GM12872 (cell line): ENCODE measurements at regions not wholly inside any gene's neighbourhood (a gene's known extent, or its start where the extent isn't known, plus 50 kb on each side); places are given as distances from the start of the nearest gene placed in this dataset.

ENCODE experiments used
- CTCF ChIP-seq: IDR thresholded peaks from 3 replicates; pipeline ENCODE4 v1.5.1; 2011; ENCODE audit warnings: low read depth, mild to moderate bottlenecking, low read length, moderate library complexity; ENCODE audit not compliant: insufficient read depth

- no peak for TF ChIP-seq CTCF
Measured at GRCh38 chr5:101917166-101917565, 378.9 kb downstream of the SLCO4C1 start.

- TF ChIP-seq CTCF = no peak
Measured at GRCh38 chr5:101915554-101915953, 380.5 kb downstream of the SLCO4C1 start.

- no peak for TF ChIP-seq CTCF
Measured at GRCh38 chr5:101904736-101905135, 391.3 kb downstream of the SLCO4C1 start.

GRCh38 chr5:101897914-101898313 is 398.2 kb downstream of the SLCO4C1 start:
- no peak for TF ChIP-seq CTCF

- no peak for TF ChIP-seq CTCF
Measured at GRCh38 chr5:101894985-101895384, 401.1 kb downstream of the SLCO4C1 start.

GRCh38 chr5:101878190-101878589 is 417.9 kb downstream of the SLCO4C1 start:
- no peak for TF ChIP-seq CTCF

- TF ChIP-seq CTCF = no peak
Measured at GRCh38 chr5:101877451-101877850, 418.6 kb downstream of the SLCO4C1 start.

GRCh38 chr5:101866473-101866872 is 429.6 kb downstream of the SLCO4C1 start:
- no peak for TF ChIP-seq CTCF
